HL-60 (cell line): ENCODE measurements at regions not wholly inside any gene's neighbourhood (a gene's known extent, or its start where the extent isn't known, plus 50 kb on each side); places are given as distances from the start of the nearest gene placed in this dataset.

Source experiments
- DNase-seq, 2 experiments: peaks; one replicate each; pipeline ENCODE4 v3.0.0-alpha.2; 2010 to 2020; ENCODE audit warnings: low read depth in 1 of 2, low spot score in 1 of 2
- H3K27ac ChIP-seq: fragments of 250-450 bp; sonication (Bioruptor Pico); replicated peaks from 2 replicates; pipeline ENCODE4 v1.5.1; 2020; ENCODE audit warnings: mild to moderate bottlenecking, moderate library complexity
- H3K27me3 ChIP-seq: fragments of 250-450 bp; sonication (Bioruptor Pico); 2 replicates; pipeline ENCODE4 v1.5.1; 2021; ENCODE audit warnings: mild to moderate bottlenecking, moderate library complexity; ENCODE audit not compliant: insufficient read depth, poor library complexity, severe bottlenecking
- H3K4me3 ChIP-seq: replicated peaks from 2 replicates; pipeline ENCODE4 v1.5.1; 2011; ENCODE audit warnings: mild to moderate bottlenecking, control low read depth, low read length; ENCODE audit not compliant: insufficient read depth
- GABPA ChIP-seq: IDR thresholded peaks from 2 replicates; pipeline ENCODE4 v1.6.1; 2012; ENCODE audit warnings: low read depth
- POLR2AphosphoS5 ChIP-seq: IDR thresholded peaks from 2 replicates; pipeline ENCODE4 v1.6.1; 2012; ENCODE audit warnings: low read depth
- SPI1 ChIP-seq: IDR thresholded peaks from 2 replicates; pipeline ENCODE4 v1.6.1; 2012; ENCODE audit warnings: low read depth, mild to moderate bottlenecking, borderline replicate concordance
- TF ChIP-seq, protein P1 (sequence below): IDR thresholded peaks from one replicate; pipeline ENCODE4 v1.5.1; 2011; ENCODE audit warnings: low read length, control low read depth, inconsistent platforms; ENCODE audit not compliant: insufficient read depth
- TF ChIP-seq, protein P2 (sequence below): IDR thresholded peaks from 2 replicates; pipeline ENCODE4 v1.6.1; 2012; ENCODE audit warnings: low read depth; ENCODE audit not compliant: insufficient replicate concordance

DNA sequence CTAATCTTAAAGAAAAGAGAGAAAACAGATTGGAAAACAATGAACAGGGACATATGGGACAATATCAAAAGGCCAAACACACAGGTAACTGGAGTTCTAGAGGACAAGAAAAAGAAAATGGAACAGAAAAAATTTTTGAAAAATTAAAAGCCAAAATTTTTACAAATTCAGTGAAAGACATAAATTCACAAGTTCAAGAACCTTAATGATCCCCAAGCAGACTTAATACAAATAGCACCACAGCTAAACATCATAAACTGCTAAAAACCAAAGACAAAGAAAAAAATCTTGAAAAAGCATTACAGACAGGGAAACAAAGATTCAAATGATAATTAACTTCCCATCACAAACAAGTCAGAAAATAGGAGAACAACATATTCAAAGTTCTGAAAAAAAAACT, 338.5 kb upstream of the SLC30A5 start:
- Histone ChIP-seq H3K27ac (no peak overlapping the region), H3K27me3 (no peaks in the 10 kb centered on the region), H3K4me3 (no peak overlapping the region)
- DNase-seq: no peak
- TF ChIP-seq, protein P1, sequence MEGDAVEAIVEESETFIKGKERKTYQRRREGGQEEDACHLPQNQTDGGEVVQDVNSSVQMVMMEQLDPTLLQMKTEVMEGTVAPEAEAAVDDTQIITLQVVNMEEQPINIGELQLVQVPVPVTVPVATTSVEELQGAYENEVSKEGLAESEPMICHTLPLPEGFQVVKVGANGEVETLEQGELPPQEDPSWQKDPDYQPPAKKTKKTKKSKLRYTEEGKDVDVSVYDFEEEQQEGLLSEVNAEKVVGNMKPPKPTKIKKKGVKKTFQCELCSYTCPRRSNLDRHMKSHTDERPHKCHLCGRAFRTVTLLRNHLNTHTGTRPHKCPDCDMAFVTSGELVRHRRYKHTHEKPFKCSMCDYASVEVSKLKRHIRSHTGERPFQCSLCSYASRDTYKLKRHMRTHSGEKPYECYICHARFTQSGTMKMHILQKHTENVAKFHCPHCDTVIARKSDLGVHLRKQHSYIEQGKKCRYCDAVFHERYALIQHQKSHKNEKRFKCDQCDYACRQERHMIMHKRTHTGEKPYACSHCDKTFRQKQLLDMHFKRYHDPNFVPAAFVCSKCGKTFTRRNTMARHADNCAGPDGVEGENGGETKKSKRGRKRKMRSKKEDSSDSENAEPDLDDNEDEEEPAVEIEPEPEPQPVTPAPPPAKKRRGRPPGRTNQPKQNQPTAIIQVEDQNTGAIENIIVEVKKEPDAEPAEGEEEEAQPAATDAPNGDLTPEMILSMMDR: no peak
- TF ChIP-seq SPI1: no peak
- TF ChIP-seq, protein P2, sequence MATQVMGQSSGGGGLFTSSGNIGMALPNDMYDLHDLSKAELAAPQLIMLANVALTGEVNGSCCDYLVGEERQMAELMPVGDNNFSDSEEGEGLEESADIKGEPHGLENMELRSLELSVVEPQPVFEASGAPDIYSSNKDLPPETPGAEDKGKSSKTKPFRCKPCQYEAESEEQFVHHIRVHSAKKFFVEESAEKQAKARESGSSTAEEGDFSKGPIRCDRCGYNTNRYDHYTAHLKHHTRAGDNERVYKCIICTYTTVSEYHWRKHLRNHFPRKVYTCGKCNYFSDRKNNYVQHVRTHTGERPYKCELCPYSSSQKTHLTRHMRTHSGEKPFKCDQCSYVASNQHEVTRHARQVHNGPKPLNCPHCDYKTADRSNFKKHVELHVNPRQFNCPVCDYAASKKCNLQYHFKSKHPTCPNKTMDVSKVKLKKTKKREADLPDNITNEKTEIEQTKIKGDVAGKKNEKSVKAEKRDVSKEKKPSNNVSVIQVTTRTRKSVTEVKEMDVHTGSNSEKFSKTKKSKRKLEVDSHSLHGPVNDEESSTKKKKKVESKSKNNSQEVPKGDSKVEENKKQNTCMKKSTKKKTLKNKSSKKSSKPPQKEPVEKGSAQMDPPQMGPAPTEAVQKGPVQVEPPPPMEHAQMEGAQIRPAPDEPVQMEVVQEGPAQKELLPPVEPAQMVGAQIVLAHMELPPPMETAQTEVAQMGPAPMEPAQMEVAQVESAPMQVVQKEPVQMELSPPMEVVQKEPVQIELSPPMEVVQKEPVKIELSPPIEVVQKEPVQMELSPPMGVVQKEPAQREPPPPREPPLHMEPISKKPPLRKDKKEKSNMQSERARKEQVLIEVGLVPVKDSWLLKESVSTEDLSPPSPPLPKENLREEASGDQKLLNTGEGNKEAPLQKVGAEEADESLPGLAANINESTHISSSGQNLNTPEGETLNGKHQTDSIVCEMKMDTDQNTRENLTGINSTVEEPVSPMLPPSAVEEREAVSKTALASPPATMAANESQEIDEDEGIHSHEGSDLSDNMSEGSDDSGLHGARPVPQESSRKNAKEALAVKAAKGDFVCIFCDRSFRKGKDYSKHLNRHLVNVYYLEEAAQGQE: no peak
- TF ChIP-seq POLR2AphosphoS5: no peak
- TF ChIP-seq GABPA: no peak

DNA sequence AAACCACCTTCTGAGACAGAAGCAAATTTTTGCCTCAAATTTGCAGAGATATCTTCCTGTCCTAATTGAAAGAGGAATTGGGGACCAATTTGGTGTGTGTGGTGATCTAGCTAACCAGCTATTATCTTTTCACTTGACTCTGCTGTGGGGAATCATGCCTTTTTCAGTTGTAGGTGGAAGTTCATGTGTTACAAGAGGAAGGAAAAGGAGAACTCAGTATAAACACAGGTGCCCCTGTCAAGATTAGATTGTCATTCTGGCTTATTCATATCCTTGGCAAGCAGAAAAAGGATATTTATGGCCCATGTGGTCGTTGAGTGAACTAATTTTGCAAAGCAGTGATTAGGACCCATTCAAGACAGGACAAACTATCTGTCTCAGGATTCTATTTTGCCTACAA, 336.8 kb upstream of the SLC30A5 start:
- DNase-seq: no peak
- no peak overlapping the region for H3K4me3 ChIP-seq
- no peak overlapping the region for H3K27ac ChIP-seq
- TF ChIP-seq, protein P2: no peak
- TF ChIP-seq GABPA: no peak
- H3K27me3 ChIP-seq: no peaks in the 10 kb centered on the region

DNA sequence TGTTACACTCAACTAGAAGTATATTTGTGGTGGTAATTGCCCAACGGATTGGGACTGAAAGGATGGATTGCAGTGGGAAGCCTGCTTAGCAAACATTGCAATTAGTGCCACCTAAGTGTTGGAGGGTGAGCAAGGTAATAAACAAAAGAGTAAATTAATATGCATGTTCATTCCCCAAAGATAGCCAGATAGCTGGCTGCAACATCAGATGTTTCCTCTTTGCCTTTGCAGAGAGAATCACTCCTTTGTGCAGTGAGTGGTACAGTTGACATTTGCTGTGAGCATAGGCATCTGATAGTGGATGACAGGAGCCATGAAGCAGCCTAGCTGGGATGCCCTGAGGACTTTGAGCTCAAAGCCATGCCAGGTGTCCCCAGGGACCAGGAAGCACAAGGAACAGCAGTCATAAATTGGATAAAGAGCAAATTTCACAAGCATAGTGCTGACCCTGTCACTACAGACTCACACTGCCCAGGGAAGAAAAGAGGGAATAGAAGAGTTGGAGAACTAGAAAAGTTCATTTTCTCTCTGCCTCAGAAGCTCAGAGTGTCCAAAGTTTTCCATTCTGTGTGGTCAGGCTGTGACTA, 336.1 kb upstream of the SLC30A5 start:
- no peak for DNase-seq
- no peak overlapping the region for H3K4me3 ChIP-seq
- H3K27ac ChIP-seq: no peak overlapping the region
- no peaks in the 10 kb centered on the region for H3K27me3 ChIP-seq
- TF ChIP-seq, protein P2: no peak

DNA sequence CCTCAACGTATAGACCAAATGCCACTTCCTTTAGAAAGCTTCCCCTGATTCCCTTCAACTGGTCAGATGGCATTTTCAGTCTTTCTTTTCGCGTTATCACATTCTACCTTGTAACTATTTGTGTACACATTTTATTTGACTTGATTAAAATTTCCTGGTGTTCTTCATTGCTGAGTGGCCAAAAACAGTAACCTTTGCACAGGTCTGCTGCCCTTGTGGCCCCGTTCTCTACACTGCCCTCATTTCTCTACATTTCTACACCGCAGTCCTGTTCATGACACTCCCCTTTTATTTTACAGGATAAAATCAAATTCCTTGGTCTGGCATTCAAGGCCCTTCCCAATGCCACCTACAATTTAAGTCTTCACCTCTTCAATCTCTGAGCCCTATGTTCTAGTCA, 334.2 kb upstream of the SLC30A5 start:
- Histone ChIP-seq H3K27ac (no peak overlapping the region), H3K27me3 (no peaks in the 10 kb centered on the region), H3K4me3 (no peak overlapping the region)
- TF ChIP-seq, protein P1: no peak
- TF ChIP-seq POLR2AphosphoS5 (no peak), SPI1 (no peak), GABPA (no peak)
- TF ChIP-seq, protein P2: no peak
- no peak for DNase-seq
